ENCODE measurements at regions not wholly inside any gene's neighbourhood (a gene's known extent, or its start where the extent isn't known, plus 50 kb on each side); places are given as distances from the start of the nearest gene placed in this dataset.
"Not testable (repeated sequence)": the region's sequence is repeated elsewhere in the genome, so short reads cannot be mapped to it uniquely, and the experiment has no call there.

GRCh38 chr15:69673291-69673881 lies 220.8 kb downstream of the RPLP1 start:
- no peak for DNase-seq (ENCODE audit: low read depth, low spot score)

GRCh38 chr15:69675731-69676130 lies 223.1 kb downstream of the RPLP1 start:
- DNase-seq (ENCODE audit: low read depth, low spot score): no peak

- no peak for DNase-seq (ENCODE audit: low read depth, low spot score)
Measured at GRCh38 chr15:69677403-69677802, 224.8 kb downstream of the RPLP1 start.

GRCh38 chr15:69679623-69680228 lies 227.1 kb downstream of the RPLP1 start:
- DNase-seq (ENCODE audit: low read depth, low spot score): no peak

- DNase-seq (ENCODE audit: low read depth, low spot score): not testable (repeated sequence)
Measured at GRCh38 chr15:69684823-69685222, 232.2 kb downstream of the RPLP1 start.

- DNase-seq (ENCODE audit: low read depth, low spot score): no peak
Measured at GRCh38 chr15:69685512-69686452, 233.2 kb downstream of the RPLP1 start.

- no peak for DNase-seq (ENCODE audit: low read depth, low spot score)
Measured at GRCh38 chr15:69686626-69687025, 234.0 kb downstream of the RPLP1 start.

- no peak for DNase-seq (ENCODE audit: low read depth, low spot score)
Measured at GRCh38 chr15:69689133-69689532, 236.5 kb downstream of the RPLP1 start.

GRCh38 chr15:69691307-69692015 lies 238.8 kb downstream of the RPLP1 start:
- no peak for DNase-seq (ENCODE audit: low read depth, low spot score)

- DNase-seq (ENCODE audit: low read depth, low spot score): no peak
Measured at GRCh38 chr15:69692342-69692741, 239.7 kb downstream of the RPLP1 start.

- no peak for DNase-seq (ENCODE audit: low read depth, low spot score)
Measured at GRCh38 chr15:69693059-69693458, 240.4 kb downstream of the RPLP1 start.

GRCh38 chr15:69696946-69697345 lies 244.3 kb downstream of the RPLP1 start:
- DNase-seq (ENCODE audit: low read depth, low spot score): no peak

- no peak for DNase-seq (ENCODE audit: low read depth, low spot score)
Measured at GRCh38 chr15:69697916-69698315, 245.3 kb downstream of the RPLP1 start.

GRCh38 chr15:69699096-69699495 lies 246.5 kb downstream of the RPLP1 start:
- no peak for DNase-seq (ENCODE audit: low read depth, low spot score)

- no peak for DNase-seq (ENCODE audit: low read depth, low spot score)
Measured at GRCh38 chr15:69700380-69700779, 247.8 kb downstream of the RPLP1 start.

- no peak for DNase-seq (ENCODE audit: low read depth, low spot score)
Measured at GRCh38 chr15:69701198-69701597, 248.6 kb downstream of the RPLP1 start.

- no peak for DNase-seq (ENCODE audit: low read depth, low spot score)
Measured at GRCh38 chr15:69703532-69704187, 251.0 kb downstream of the RPLP1 start.

GRCh38 chr15:69704229-69704628 lies 251.6 kb downstream of the RPLP1 start:
- DNase-seq (ENCODE audit: low read depth, low spot score): no peak

- no peak for DNase-seq (ENCODE audit: low read depth, low spot score)
Measured at GRCh38 chr15:69704700-69705099, 252.1 kb downstream of the RPLP1 start.

- no peak for DNase-seq (ENCODE audit: low read depth, low spot score)
Measured at GRCh38 chr15:69706353-69707097, 253.9 kb downstream of the RPLP1 start.

GRCh38 chr15:69707241-69707640 lies 254.6 kb downstream of the RPLP1 start:
- DNase-seq (ENCODE audit: low read depth, low spot score): not testable (repeated sequence)

All from smooth muscle cell of the brain vasculature (primary cell).